VCaP (cell line): ENCODE measurements at regions not wholly inside any gene's neighbourhood (a gene's known extent, or its start where the extent isn't known, plus 50 kb on each side); places are given as distances from the start of the nearest gene placed in this dataset.

ENCODE experiments used
- H3K27ac ChIP-seq: fragments of 450-650 bp; 2 replicates; pipeline ENCODE4 v1.5.1; 2017
- TF ChIP-seq, protein P1 (sequence below): fragments of 450-650 bp; conservative IDR thresholded peaks from 2 replicates; pipeline ENCODE4 v1.5.1; 2017; ENCODE audit warnings: mild to moderate bottlenecking, moderate library complexity

DNA sequence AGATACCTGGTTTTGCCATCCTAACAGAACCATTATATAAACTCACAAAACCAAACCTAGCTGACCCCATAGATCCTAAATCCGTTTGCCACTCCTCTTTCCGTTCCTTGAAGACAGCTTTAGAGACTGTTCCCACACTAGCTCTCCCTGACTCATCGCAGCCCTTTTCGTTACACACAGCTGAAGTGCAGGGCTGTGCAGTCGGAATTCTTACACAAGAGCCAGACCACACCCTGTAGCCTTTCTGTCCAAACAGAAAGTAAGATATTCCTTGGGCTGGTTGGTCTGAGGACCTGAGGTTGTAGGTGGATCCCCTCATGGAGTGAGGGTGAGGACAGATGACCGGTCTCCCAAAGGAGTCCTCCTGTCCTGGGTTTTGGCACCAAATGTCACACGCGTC is 56.7 kb upstream of the NAA35 start:
- TF ChIP-seq, protein P1, sequence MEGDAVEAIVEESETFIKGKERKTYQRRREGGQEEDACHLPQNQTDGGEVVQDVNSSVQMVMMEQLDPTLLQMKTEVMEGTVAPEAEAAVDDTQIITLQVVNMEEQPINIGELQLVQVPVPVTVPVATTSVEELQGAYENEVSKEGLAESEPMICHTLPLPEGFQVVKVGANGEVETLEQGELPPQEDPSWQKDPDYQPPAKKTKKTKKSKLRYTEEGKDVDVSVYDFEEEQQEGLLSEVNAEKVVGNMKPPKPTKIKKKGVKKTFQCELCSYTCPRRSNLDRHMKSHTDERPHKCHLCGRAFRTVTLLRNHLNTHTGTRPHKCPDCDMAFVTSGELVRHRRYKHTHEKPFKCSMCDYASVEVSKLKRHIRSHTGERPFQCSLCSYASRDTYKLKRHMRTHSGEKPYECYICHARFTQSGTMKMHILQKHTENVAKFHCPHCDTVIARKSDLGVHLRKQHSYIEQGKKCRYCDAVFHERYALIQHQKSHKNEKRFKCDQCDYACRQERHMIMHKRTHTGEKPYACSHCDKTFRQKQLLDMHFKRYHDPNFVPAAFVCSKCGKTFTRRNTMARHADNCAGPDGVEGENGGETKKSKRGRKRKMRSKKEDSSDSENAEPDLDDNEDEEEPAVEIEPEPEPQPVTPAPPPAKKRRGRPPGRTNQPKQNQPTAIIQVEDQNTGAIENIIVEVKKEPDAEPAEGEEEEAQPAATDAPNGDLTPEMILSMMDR, result no peak
- no peak overlapping the region for H3K27ac ChIP-seq

DNA sequence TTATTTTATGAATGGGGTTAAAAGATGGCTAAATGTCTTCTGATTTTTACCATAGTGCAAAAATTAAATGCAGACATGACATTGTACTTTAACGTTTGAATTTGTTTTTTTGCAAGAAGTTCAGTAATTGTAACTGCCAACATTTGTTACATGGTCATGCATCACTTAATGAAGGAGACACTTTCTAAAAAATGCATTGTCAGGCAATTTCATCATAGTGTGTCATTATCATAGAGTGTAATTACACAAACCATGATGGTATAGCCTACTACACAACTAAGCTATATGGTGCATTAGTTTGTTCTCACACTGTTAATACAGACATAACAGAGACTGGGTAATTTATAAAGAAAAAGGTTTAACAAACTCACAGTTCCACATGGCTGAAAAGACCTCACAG is 50.0 kb upstream of the NAA35 start:
- H3K27ac ChIP-seq, result no peak overlapping the region
- TF ChIP-seq, protein P1, result no peak
